IMR-90 (cell line): ENCODE measurements at regions not wholly inside any gene's neighbourhood (a gene's known extent, or its start where the extent isn't known, plus 50 kb on each side); places are given as distances from the start of the nearest gene placed in this dataset.

ENCODE experiments used
- ATAC-seq: fragments of 200-7000 bp; cut with Tn5 transposase; 2 replicates; pipeline ENCODE4 v1.9.1; 2020; ENCODE audit warnings: low read depth, mild to moderate bottlenecking, moderate library complexity
- BruUV-seq: library from RNA; stranded (reverse); fragments of 400-500 nt; replicated peaks from 2 replicates; lab custom pipeline; 2021; lab: Mats Ljungman, UMichigan
- CTCF ChIA-PET: fragments of 300-600 bp; formaldehyde crosslinking; extraction: SDS; loops from one replicate; lab custom pipeline; 2021; ENCODE audit warnings: antibody characterized with exemption; lab: Yijun Ruan, JAX
- POLR2A ChIA-PET: fragments of 300-600 bp; sonication (Branson Sonifier 250); formaldehyde crosslinking; loops from one replicate; lab custom pipeline; 2022; ENCODE audit warnings: antibody characterized with exemption; ENCODE audit not compliant: unreplicated experiment; lab: Charles Lee
- DNase-seq: peaks from one replicate; pipeline ENCODE4 v3.0.0; 2013
- H2AFZ ChIP-seq: replicated peaks from 2 replicates; pipeline ENCODE3; 2013; ENCODE audit warnings: low read length, mild to moderate bottlenecking; ENCODE audit not compliant: poor library complexity
- H2AK5ac ChIP-seq: 2 replicates; pipeline ENCODE4 v1.6.1; 2013; ENCODE audit warnings: low read depth, low read length, inconsistent platforms
- H2AK9ac ChIP-seq: replicated peaks from 2 replicates; pipeline ENCODE3; 2013; ENCODE audit warnings: mild to moderate bottlenecking, low read depth, low read length, moderate library complexity; ENCODE audit not compliant: poor library complexity
- H2BK120ac ChIP-seq: 2 replicates; pipeline ENCODE4 v1.6.1; 2013; ENCODE audit warnings: low read depth, low read length, inconsistent platforms
- H2BK15ac ChIP-seq: 3 replicates; pipeline ENCODE4 v1.6.1; 2013; ENCODE audit warnings: low read depth, low read length, inconsistent platforms
- H2BK20ac ChIP-seq: 2 replicates; pipeline ENCODE4 v1.6.1; 2013; ENCODE audit warnings: low read depth, mild to moderate bottlenecking, inconsistent platforms, low read length, moderate library complexity
- H2BK5ac ChIP-seq: 2 replicates; pipeline ENCODE4 v1.6.1; 2013; ENCODE audit warnings: mild to moderate bottlenecking, low read depth, low read length, inconsistent platforms; ENCODE audit not compliant: poor library complexity, severe bottlenecking
- H3K14ac ChIP-seq: replicated peaks from 2 replicates; pipeline ENCODE4 v1.6.1; 2013; ENCODE audit warnings: low read depth, low read length, inconsistent platforms
- H3K18ac ChIP-seq: 2 replicates; pipeline ENCODE4 v1.6.1; 2013; ENCODE audit warnings: low read depth, low read length, control low read depth
- H3K23ac ChIP-seq: 2 replicates; pipeline ENCODE4 v1.6.1; 2013; ENCODE audit warnings: low read depth, low read length, inconsistent platforms
- H3K27ac ChIP-seq: 2 replicates; pipeline ENCODE4 v1.5.1; 2013; ENCODE audit warnings: mild to moderate bottlenecking, control low read depth, low read length; ENCODE audit not compliant: insufficient read depth
- H3K27me3 ChIP-seq: 2 replicates; pipeline ENCODE4 v1.6.1; 2013; ENCODE audit warnings: low read length; ENCODE audit not compliant: control insufficient read depth, insufficient read depth
- H3K36me3 ChIP-seq: 2 replicates; pipeline ENCODE4 v1.6.1; 2013; ENCODE audit warnings: low read length, mixed read lengths; ENCODE audit not compliant: control insufficient read depth, insufficient read depth
- H3K4ac ChIP-seq: 2 replicates; pipeline ENCODE4 v1.6.1; 2013; ENCODE audit warnings: low read depth, low read length, inconsistent platforms
- H3K4me1 ChIP-seq: 2 replicates; pipeline ENCODE4 v1.6.1; 2013; ENCODE audit warnings: low read length, mixed read lengths; ENCODE audit not compliant: control insufficient read depth, insufficient read depth
- H3K4me2 ChIP-seq: 2 replicates; pipeline ENCODE4 v1.6.1; 2013; ENCODE audit warnings: low read depth, mild to moderate bottlenecking, control low read depth, low read length, moderate library complexity
- H3K4me3 ChIP-seq: 2 replicates; pipeline ENCODE4 v1.5.1; 2013; ENCODE audit warnings: low read depth, mild to moderate bottlenecking, control low read depth, low read length, moderate library complexity; ENCODE audit not compliant: insufficient read depth
- H3K56ac ChIP-seq: 2 replicates; pipeline ENCODE4 v1.6.1; 2013; ENCODE audit warnings: low read length, inconsistent platforms; ENCODE audit not compliant: insufficient read depth; ENCODE audit errors: extremely low read depth
- H3K79me1 ChIP-seq, 2 experiments: 2 replicates each; pipeline ENCODE4 v1.6.1; 2013; ENCODE audit warnings: low read length in 2 of 2, inconsistent platforms in 1 of 2, low read depth in 1 of 2
- H3K9ac ChIP-seq: 2 replicates; pipeline ENCODE4 v1.6.1; 2013; ENCODE audit warnings: low read depth, low read length, control low read depth
- H3K9me1 ChIP-seq: 2 replicates; pipeline ENCODE4 v1.6.1; 2013; ENCODE audit warnings: low read length, inconsistent platforms; ENCODE audit not compliant: insufficient read depth
- H3K9me3 ChIP-seq: 2 replicates; pipeline ENCODE4 v1.6.1; 2013; ENCODE audit warnings: low read length; ENCODE audit not compliant: control insufficient read depth, insufficient read depth
- H4K20me1 ChIP-seq: 2 replicates; pipeline ENCODE4 v1.6.1; 2013; ENCODE audit warnings: low read length, inconsistent platforms; ENCODE audit not compliant: insufficient read depth
- H4K5ac ChIP-seq: 2 replicates; pipeline ENCODE4 v1.6.1; 2013; ENCODE audit warnings: mild to moderate bottlenecking, low read depth, low read length, control low read depth
- H4K8ac ChIP-seq, 2 experiments: 2 replicates each; pipeline ENCODE4 v1.6.1; 2013; ENCODE audit warnings: low read depth in 2 of 2, low read length in 2 of 2, control low read depth in 1 of 2, inconsistent platforms in 1 of 2
- H4K91ac ChIP-seq: 2 replicates; pipeline ENCODE4 v1.6.1; 2013; ENCODE audit warnings: low read depth, low read length, inconsistent platforms; ENCODE audit not compliant: insufficient read depth
- ELK1 ChIP-seq: fragments of 150-350 bp; IDR thresholded peaks from 2 replicates; pipeline ENCODE4 v1.6.1; 2016; ENCODE audit warnings: low read depth, mild to moderate bottlenecking, low read length, moderate library complexity, borderline replicate concordance
- MAFK ChIP-seq: IDR thresholded peaks from 2 replicates; pipeline ENCODE4 v1.6.1; 2012; ENCODE audit warnings: low read depth, low read length, improper control_type of control experiment
- dilution Hi-C: fragments of 300-500 bp; cut with HindIII; formaldehyde crosslinking; loops from one replicate; pipeline ENCODE4 v1.14.3; 2018; ENCODE audit warnings: low sequenced_read_pairs; ENCODE audit not compliant: unreplicated experiment
- in situ Hi-C: fragments of 300-500 bp; cut with MboI; formaldehyde crosslinking; loops from 3 replicates; pipeline ENCODE4 v1.14.3; 2019; ENCODE audit warnings: low sequenced_read_pairs, inconsistent platforms, mixed read lengths
- intact Hi-C: fragments of 100-400 bp; cut with micrococcal nuclease; formaldehyde crosslinking; loops from 2 replicates; pipeline ENCODE4 v1.10.0; 2022

GRCh38 chrX:62931625-62932024 is 419.5 kb downstream of the SPIN4 start:
- no peak overlapping the region for H3K27ac ChIP-seq
- no peaks in the 10 kb centered on the region for H3K4me1 ChIP-seq
- no peak overlapping the region for H2AFZ ChIP-seq
- no peaks in the 10 kb centered on the region for H3K36me3 ChIP-seq
- H3K56ac ChIP-seq = no peak overlapping the region
- TF ChIP-seq MAFK = peak; percentile 58
- TF ChIP-seq ELK1 = no peak
- H2BK15ac ChIP-seq = no peak overlapping the region
- no peak overlapping the region for H3K9ac ChIP-seq
- DNase-seq = no peak
- no peak for ATAC-seq
- BruUV-seq = no TSS peak
- no peak overlapping the region for H3K18ac ChIP-seq
- no peaks in the 10 kb centered on the region for H3K27me3 ChIP-seq
- H3K9me1 ChIP-seq = no peaks in the 10 kb centered on the region
- in situ Hi-C loops = no loop called here
- POLR2A ChIA-PET = no interaction called here
- no peak overlapping the region for H3K4me3 ChIP-seq
- no peaks in the 10 kb centered on the region for H4K20me1 ChIP-seq
- H3K14ac ChIP-seq = no peak overlapping the region
- H3K79me1 ChIP-seq = no peaks in the 10 kb centered on the region
- intact Hi-C loops = no loop called here
- no peak overlapping the region for H4K5ac ChIP-seq
- H3K4me2 ChIP-seq = no peak overlapping the region
- dilution Hi-C loops = no loop called here
- H2BK20ac ChIP-seq = no peak overlapping the region
- H2BK5ac ChIP-seq = no peak overlapping the region
- no peak overlapping the region for H3K23ac ChIP-seq
- H2AK9ac ChIP-seq = no peak overlapping the region
- H4K91ac ChIP-seq = no peak overlapping the region
- H2BK120ac ChIP-seq = no peak overlapping the region
- H2AK5ac ChIP-seq = no peak overlapping the region
- no peak overlapping the region for H4K8ac ChIP-seq
- no peak overlapping the region for H3K4ac ChIP-seq
- CTCF ChIA-PET = no interaction called here
- H3K9me3 ChIP-seq = peaks cover 4% of the 10 kb centered on the region
